H1 (cell line): ENCODE measurements at regions not wholly inside any gene's neighbourhood (a gene's known extent, or its start where the extent isn't known, plus 50 kb on each side); places are given as distances from the start of the nearest gene placed in this dataset.

Source experiments
- CTCF ChIA-PET: fragments of 300-600 bp; sonication (Branson Sonifier 250); formaldehyde crosslinking; loops from one replicate; lab custom pipeline; 2021; ENCODE audit not compliant: partially characterized antibody; lab: Charles Lee
- POLR2A ChIA-PET: fragments of 300-600 bp; sonication (Branson Sonifier 250); formaldehyde crosslinking; loops from one replicate; lab custom pipeline; 2021; ENCODE audit warnings: inconsistent platforms; ENCODE audit not compliant: partially characterized antibody; lab: Charles Lee
- DNase-seq, 2 experiments: peaks; one replicate each; pipeline versions ENCODE4 v3.0.0 to v3.0.0-alpha.2; 2010 to 2022; ENCODE audit warnings: low spot score in 2 of 2, low read depth in 1 of 2, mixed read lengths in 1 of 2
- FAIRE-seq: peaks from 2 replicates; lab custom pipeline; 2011; peaks lifted over from hg19 to GRCh38; lab: Jason Lieb, UNC
- H2AFZ ChIP-seq: 2 replicates; pipeline ENCODE4 v1.8.1; 2012; ENCODE audit warnings: low read length, inconsistent platforms
- H2AK5ac ChIP-seq: 2 replicates; pipeline ENCODE4 v1.6.1; 2013; ENCODE audit warnings: low read depth, low read length
- H2BK120ac ChIP-seq: replicated peaks from 2 replicates; pipeline ENCODE3; 2013; ENCODE audit warnings: low read depth, low read length, inconsistent platforms
- H2BK12ac ChIP-seq: 2 replicates; pipeline ENCODE4 v1.6.1; 2013; ENCODE audit warnings: low read depth, low read length
- H2BK15ac ChIP-seq: 2 replicates; pipeline ENCODE4 v1.6.1; 2013; ENCODE audit warnings: low read length
- H2BK20ac ChIP-seq: 2 replicates; pipeline ENCODE4 v1.6.1; 2013; ENCODE audit warnings: low read length
- H2BK5ac ChIP-seq: 2 replicates; pipeline ENCODE4 v1.6.1; 2013; ENCODE audit warnings: low read depth, low read length
- H3K14ac ChIP-seq: 2 replicates; pipeline ENCODE4 v1.6.1; 2013; ENCODE audit warnings: inconsistent platforms; ENCODE audit not compliant: insufficient read length
- H3K18ac ChIP-seq: 2 replicates; pipeline ENCODE4 v1.6.1; 2013; ENCODE audit warnings: low read length; ENCODE audit errors: extremely low read depth
- H3K23ac ChIP-seq: 2 replicates; pipeline ENCODE4 v1.6.1; 2013; ENCODE audit warnings: inconsistent platforms; ENCODE audit not compliant: insufficient read length
- H3K23me2 ChIP-seq: 2 replicates; pipeline ENCODE4 v1.6.1; 2013; ENCODE audit warnings: low read depth, low read length
- H3K27ac ChIP-seq: 2 replicates; pipeline ENCODE4 v1.6.1; 2011; ENCODE audit warnings: low read depth, low read length, inconsistent platforms
- H3K27me3 ChIP-seq, 4 experiments: replicated peaks in 1 of 4; 1 replicate in 1 of 4; 2 replicates in 3 of 4; pipeline versions ENCODE4 v1.6.1 to v1.8.1; 2011 to 2013; ENCODE audit warnings: low read length in 3 of 4, mild to moderate bottlenecking in 3 of 4, inconsistent platforms in 2 of 4, mixed read lengths in 2 of 4, moderate library complexity in 1 of 4; ENCODE audit not compliant: control insufficient read depth in 3 of 4, insufficient read depth in 3 of 4; ENCODE audit errors: extremely low read depth in 1 of 4
- H3K36me3 ChIP-seq, 4 experiments: 2 replicates each; pipeline versions ENCODE4 v1.6.1 to v1.8.1; 2011 to 2013; ENCODE audit warnings: mild to moderate bottlenecking in 4 of 4, low read length in 3 of 4, moderate library complexity in 2 of 4, control low read depth in 1 of 4, inconsistent platforms in 1 of 4; ENCODE audit not compliant: insufficient read depth in 4 of 4, control insufficient read depth in 2 of 4
- H3K4ac ChIP-seq: replicated peaks from 2 replicates; pipeline ENCODE3; 2013; ENCODE audit warnings: low read length, low read depth, mixed read lengths, inconsistent platforms; ENCODE audit not compliant: insufficient read length
- H3K4me1 ChIP-seq, 4 experiments: replicated peaks in 1 of 4; 1 replicate in 1 of 4; 2 replicates in 3 of 4; pipeline versions ENCODE4 v1.6.1 to v1.8.1; 2011 to 2013; ENCODE audit warnings: low read length in 3 of 4, inconsistent platforms in 2 of 4, mixed read lengths in 1 of 4; ENCODE audit not compliant: insufficient read depth in 4 of 4, control insufficient read depth in 3 of 4
- H3K4me2 ChIP-seq, 2 experiments: 2 replicates each; pipeline versions ENCODE4 v1.6.1 to v1.8.1; 2011 to 2013; ENCODE audit warnings: low read depth in 2 of 2, low read length in 2 of 2, control low read depth in 1 of 2, inconsistent platforms in 1 of 2, mild to moderate bottlenecking in 1 of 2; ENCODE audit not compliant: insufficient read depth in 1 of 2
- H3K4me3 ChIP-seq, 4 experiments: fragments of 200-600, 300-600 bp in 1 of 4; sonication (generic), shearing (Covaris generic), sonication (Bioruptor Twin) in 1 of 4; 2 replicates each; pipeline versions ENCODE4 v1.5.1 to v1.8.1; 2011 to 2016; ENCODE audit warnings: low read length in 4 of 4, low read depth in 3 of 4, control low read depth in 2 of 4, inconsistent platforms in 2 of 4, mild to moderate bottlenecking in 2 of 4, mixed read lengths in 1 of 4, moderate library complexity in 1 of 4; ENCODE audit not compliant: insufficient read depth in 2 of 4; ENCODE audit errors: extremely low read depth in 1 of 4
- H3K56ac ChIP-seq: replicated peaks from 2 replicates; pipeline ENCODE3; 2013; ENCODE audit warnings: low read depth, mild to moderate bottlenecking, mixed read lengths, low read length, inconsistent platforms; ENCODE audit not compliant: insufficient read length
- H3K79me1 ChIP-seq: 2 replicates; pipeline ENCODE4 v1.6.1; 2013; ENCODE audit warnings: low read depth, low read length, control low read depth
- H3K79me2 ChIP-seq, 2 experiments: 2 replicates each; pipeline versions ENCODE4 v1.6.1 to v1.8.1; 2012 to 2013; ENCODE audit warnings: low read length in 2 of 2, mild to moderate bottlenecking in 2 of 2, inconsistent platforms in 1 of 2; ENCODE audit not compliant: insufficient read depth in 2 of 2, control insufficient read depth in 1 of 2
- H3K9ac ChIP-seq, 4 experiments: replicated peaks in 1 of 4; 1 replicate in 1 of 4; 2 replicates in 3 of 4; pipeline versions ENCODE4 v1.6.1 to v1.8.1; 2011 to 2013; ENCODE audit warnings: low read depth in 3 of 4, low read length in 3 of 4, control low read depth in 2 of 4, mild to moderate bottlenecking in 2 of 4, moderate library complexity in 2 of 4, inconsistent platforms in 1 of 4; ENCODE audit errors: extremely low read depth in 1 of 4
- H3K9me3 ChIP-seq, 2 experiments: 2 replicates each; pipeline versions ENCODE4 v1.6.1 to v1.8.1; 2012 to 2013; ENCODE audit warnings: mild to moderate bottlenecking in 2 of 2, moderate library complexity in 2 of 2, control low read depth in 1 of 2, inconsistent platforms in 1 of 2, low read depth in 1 of 2, low read length in 1 of 2, mixed read lengths in 1 of 2; ENCODE audit not compliant: insufficient read depth in 2 of 2
- H4K20me1 ChIP-seq, 2 experiments: replicated peaks in 1 of 2; 2 replicates each; pipeline versions ENCODE3 to v1.8.1; 2011 to 2013; ENCODE audit warnings: inconsistent platforms in 2 of 2, low read length in 2 of 2, mild to moderate bottlenecking in 1 of 2; ENCODE audit not compliant: insufficient read depth in 2 of 2, control insufficient read depth in 1 of 2
- H4K5ac ChIP-seq: 2 replicates; pipeline ENCODE4 v1.6.1; 2013; ENCODE audit warnings: low read length, low read depth, mixed read lengths, inconsistent platforms; ENCODE audit not compliant: insufficient read length
- H4K8ac ChIP-seq: 2 replicates; pipeline ENCODE4 v1.8.0; 2013; ENCODE audit warnings: mild to moderate bottlenecking, moderate library complexity, low read length, inconsistent platforms; ENCODE audit not compliant: insufficient read depth; ENCODE audit errors: extremely low read depth
- H4K91ac ChIP-seq: replicated peaks from 2 replicates; pipeline ENCODE3; 2013; ENCODE audit warnings: low read length, mixed read lengths, inconsistent platforms; ENCODE audit not compliant: insufficient read length
- ATF2 ChIP-seq: IDR thresholded peaks from 2 replicates; pipeline ENCODE4 v1.6.1; 2012; ENCODE audit warnings: low read length, inconsistent platforms
- BRCA1 ChIP-seq: IDR thresholded peaks from 2 replicates; pipeline ENCODE4 v1.6.1; 2012; ENCODE audit warnings: low read depth, low read length, improper control_type of control experiment
- CHD2 ChIP-seq: IDR thresholded peaks from 2 replicates; pipeline ENCODE4 v1.6.1; 2012; ENCODE audit warnings: low read length, improper control_type of control experiment
- E2F6 ChIP-seq: IDR thresholded peaks from 2 replicates; pipeline ENCODE4 v1.6.1; 2012; ENCODE audit warnings: inconsistent platforms
- EP300 ChIP-seq, 2 experiments: IDR thresholded peaks; 1 replicate in 1 of 2; 2 replicates in 1 of 2; pipeline ENCODE4 v1.6.1; 2011 to 2012; ENCODE audit warnings: low read depth in 2 of 2, low read length in 2 of 2, mild to moderate bottlenecking in 2 of 2, borderline replicate concordance in 1 of 2, inconsistent platforms in 1 of 2, moderate library complexity in 1 of 2
- JUND ChIP-seq: IDR thresholded peaks from 2 replicates; pipeline ENCODE4 v1.6.1; 2011; ENCODE audit warnings: mild to moderate bottlenecking, improper control_type of control experiment, low read length
- RAD21 ChIP-seq, 2 experiments: IDR thresholded peaks in 1 of 2; conservative IDR thresholded peaks in 1 of 2; 2 replicates each; pipeline ENCODE4 v1.6.1; 2011; ENCODE audit warnings: low read depth in 2 of 2, low read length in 2 of 2, improper control_type of control experiment in 1 of 2, inconsistent platforms in 1 of 2, mild to moderate bottlenecking in 1 of 2, moderate library complexity in 1 of 2
- SIX5 ChIP-seq: IDR thresholded peaks from 2 replicates; pipeline ENCODE4 v1.6.1; 2011; ENCODE audit warnings: mild to moderate bottlenecking, low read depth, low read length
- USF2 ChIP-seq: IDR thresholded peaks from 2 replicates; pipeline ENCODE4 v1.6.1; 2011; ENCODE audit warnings: low read length, improper control_type of control experiment

GRCh38 chr14:87430810-87431209 lies 562.2 kb downstream of the GALC start:
- Histone ChIP-seq H2AK5ac (no peak overlapping the region), H3K79me2 (no peaks in the 10 kb centered on the region), H3K18ac (no peak overlapping the region), H3K36me3 (no peaks in the 10 kb centered on the region), H4K8ac (no peak overlapping the region), H3K9ac (no peak overlapping the region), H3K14ac (no peak overlapping the region), H3K23ac (no peak overlapping the region), H3K4me3 (no peak overlapping the region), H2BK15ac (no peak overlapping the region), H3K4me1 (no peaks in the 10 kb centered on the region), H2BK20ac (no peak overlapping the region), H2BK120ac (no peak overlapping the region), H2BK5ac (no peak overlapping the region), H4K20me1 (no peaks in the 10 kb centered on the region), H4K91ac (no peak overlapping the region), H3K27ac (no peak overlapping the region), H3K27me3 (no peaks in the 10 kb centered on the region), H3K4ac (no peak overlapping the region), H3K23me2 (no peaks in the 10 kb centered on the region), H3K4me2 (no peak overlapping the region), H2BK12ac (no peak overlapping the region), H3K9me3 (no peaks in the 10 kb centered on the region), H2AFZ (no peak overlapping the region), H3K56ac (no peak overlapping the region), H4K5ac (no peak overlapping the region), H3K79me1 (no peaks in the 10 kb centered on the region)
- ChIA-PET POLR2A (no interaction called here), CTCF (interaction anchor here (1.0 kb wide), 1 partner anchor 28 kb away, joined by 4 read pairs; no protein-coding TSS in a partner anchor)
- DNase-seq, result no peak
- no peak for FAIRE-seq
- no peak for TF ChIP-seq SIX5
- no peak for TF ChIP-seq BRCA1
- no peak for TF ChIP-seq CHD2
- no peak for TF ChIP-seq E2F6
- TF ChIP-seq EP300 (IDR thresholded peaks at IDR 0.05; ENCODE audit: borderline replicate concordance in 1 of 2, low read depth in 2 of 2, low read length in 2 of 2), result no peak
- TF ChIP-seq JUND, result no peak
- TF ChIP-seq ATF2, result no peak
- TF ChIP-seq RAD21 (IDR thresholded peaks at IDR 0.05 in 1 of 2, conservative IDR thresholded peaks at IDR 0.05 in 1 of 2; ENCODE audit: low read depth in 2 of 2, low read length in 2 of 2), result no peak
- no peak for TF ChIP-seq USF2
